ENCODE measurements at regions not wholly inside any gene's neighbourhood (a gene's known extent, or its start where the extent isn't known, plus 50 kb on each side); places are given as distances from the start of the nearest gene placed in this dataset.

GRCh38 chr7:37541810-37542443 lies 93.3 kb upstream of the ELMO1 start:
- H3K36me3 Mint-ChIP-seq (ENCODE audit: unreplicated experiment): no peaks in the 10 kb centered on the region
- no peak overlapping the region for H3K27ac Mint-ChIP-seq (ENCODE audit: unreplicated experiment)
- H3K9me3 Mint-ChIP-seq (ENCODE audit: unreplicated experiment): peaks cover 5% of the 10 kb centered on the region
- H3K4me3 Mint-ChIP-seq (ENCODE audit: unreplicated experiment): no peak overlapping the region
- no peaks in the 10 kb centered on the region for H3K27me3 Mint-ChIP-seq (ENCODE audit: unreplicated experiment)
- no peak for DNase-seq (ENCODE audit: extremely low spot score, unreplicated experiment)
- no peaks in the 10 kb centered on the region for H3K4me1 Mint-ChIP-seq (ENCODE audit: unreplicated experiment)
- no peak for TF ChIP-seq CTCF (IDR thresholded peaks at IDR 0.05)

GRCh38 chr7:37545619-37546534 lies 97.2 kb upstream of the ELMO1 start:
- DNase-seq (ENCODE audit: extremely low spot score, unreplicated experiment): no peak
- no peak overlapping the region for H3K4me3 Mint-ChIP-seq (ENCODE audit: unreplicated experiment)
- no peak for TF ChIP-seq CTCF (IDR thresholded peaks at IDR 0.05)
- no peaks in the 10 kb centered on the region for H3K36me3 Mint-ChIP-seq (ENCODE audit: unreplicated experiment)
- no peaks in the 10 kb centered on the region for H3K27me3 Mint-ChIP-seq (ENCODE audit: unreplicated experiment)
- H3K4me1 Mint-ChIP-seq (ENCODE audit: unreplicated experiment): no peaks in the 10 kb centered on the region
- peaks cover 7% of the 10 kb centered on the region for H3K9me3 Mint-ChIP-seq (ENCODE audit: unreplicated experiment)
- H3K27ac Mint-ChIP-seq (ENCODE audit: unreplicated experiment): no peak overlapping the region

GRCh38 chr7:37546677-37547076 lies 98.0 kb upstream of the ELMO1 start:
- no peak for TF ChIP-seq CTCF (IDR thresholded peaks at IDR 0.05)
- H3K4me1 Mint-ChIP-seq (ENCODE audit: unreplicated experiment): no peaks in the 10 kb centered on the region
- H3K9me3 Mint-ChIP-seq (ENCODE audit: unreplicated experiment): peaks cover 7% of the 10 kb centered on the region
- no peaks in the 10 kb centered on the region for H3K27me3 Mint-ChIP-seq (ENCODE audit: unreplicated experiment)
- no peaks in the 10 kb centered on the region for H3K36me3 Mint-ChIP-seq (ENCODE audit: unreplicated experiment)
- DNase-seq (ENCODE audit: extremely low spot score, unreplicated experiment): no peak
- no peak overlapping the region for H3K4me3 Mint-ChIP-seq (ENCODE audit: unreplicated experiment)
- H3K27ac Mint-ChIP-seq (ENCODE audit: unreplicated experiment): no peak overlapping the region

GRCh38 chr7:37549076-37549931 lies 100.6 kb upstream of the ELMO1 start:
- no peak for TF ChIP-seq CTCF (IDR thresholded peaks at IDR 0.05)
- Mint-ChIP-seq H3K27me3 (ENCODE audit: unreplicated experiment) (no peaks in the 10 kb centered on the region), H3K4me1 (ENCODE audit: unreplicated experiment) (no peaks in the 10 kb centered on the region), H3K4me3 (ENCODE audit: unreplicated experiment) (no peak overlapping the region), H3K27ac (ENCODE audit: unreplicated experiment) (no peak overlapping the region), H3K9me3 (ENCODE audit: unreplicated experiment) (peaks cover 12% of the 10 kb centered on the region), H3K36me3 (ENCODE audit: unreplicated experiment) (no peaks in the 10 kb centered on the region)
- no peak for DNase-seq (ENCODE audit: extremely low spot score, unreplicated experiment)

All from osteocyte (in vitro differentiated cells).